ENCODE measurements at regions not wholly inside any gene's neighbourhood (a gene's known extent, or its start where the extent isn't known, plus 50 kb on each side); places are given as distances from the start of the nearest gene placed in this dataset.

DNA sequence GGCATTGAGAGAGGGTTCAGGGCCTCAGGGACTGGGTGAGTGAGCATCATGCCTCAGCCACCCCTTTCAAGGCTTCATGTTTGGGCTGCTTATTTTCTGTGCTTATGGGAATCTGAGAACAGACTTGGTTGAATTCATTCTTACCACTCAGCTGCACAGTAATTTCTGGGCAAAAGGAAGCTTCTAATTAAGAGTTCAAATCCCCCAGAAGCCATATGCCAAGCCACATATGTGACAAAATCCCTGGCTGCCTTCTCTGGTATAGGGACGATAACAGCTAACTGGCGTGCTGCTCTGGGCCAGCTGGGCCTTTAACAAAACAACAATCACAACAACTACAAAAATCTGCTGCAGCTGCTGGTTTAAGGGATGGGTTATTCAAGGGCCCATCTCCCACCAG lies 181.0 kb upstream of the ANKRD28 start:
- no peak for TF ChIP-seq ZFX (IDR thresholded peaks at IDR 0.05; ENCODE audit: borderline replicate concordance)
- TF ChIP-seq, protein P1, sequence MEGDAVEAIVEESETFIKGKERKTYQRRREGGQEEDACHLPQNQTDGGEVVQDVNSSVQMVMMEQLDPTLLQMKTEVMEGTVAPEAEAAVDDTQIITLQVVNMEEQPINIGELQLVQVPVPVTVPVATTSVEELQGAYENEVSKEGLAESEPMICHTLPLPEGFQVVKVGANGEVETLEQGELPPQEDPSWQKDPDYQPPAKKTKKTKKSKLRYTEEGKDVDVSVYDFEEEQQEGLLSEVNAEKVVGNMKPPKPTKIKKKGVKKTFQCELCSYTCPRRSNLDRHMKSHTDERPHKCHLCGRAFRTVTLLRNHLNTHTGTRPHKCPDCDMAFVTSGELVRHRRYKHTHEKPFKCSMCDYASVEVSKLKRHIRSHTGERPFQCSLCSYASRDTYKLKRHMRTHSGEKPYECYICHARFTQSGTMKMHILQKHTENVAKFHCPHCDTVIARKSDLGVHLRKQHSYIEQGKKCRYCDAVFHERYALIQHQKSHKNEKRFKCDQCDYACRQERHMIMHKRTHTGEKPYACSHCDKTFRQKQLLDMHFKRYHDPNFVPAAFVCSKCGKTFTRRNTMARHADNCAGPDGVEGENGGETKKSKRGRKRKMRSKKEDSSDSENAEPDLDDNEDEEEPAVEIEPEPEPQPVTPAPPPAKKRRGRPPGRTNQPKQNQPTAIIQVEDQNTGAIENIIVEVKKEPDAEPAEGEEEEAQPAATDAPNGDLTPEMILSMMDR (IDR thresholded peaks at IDR 0.05): no peak
- H3K27ac ChIP-seq: no peak overlapping the region

DNA sequence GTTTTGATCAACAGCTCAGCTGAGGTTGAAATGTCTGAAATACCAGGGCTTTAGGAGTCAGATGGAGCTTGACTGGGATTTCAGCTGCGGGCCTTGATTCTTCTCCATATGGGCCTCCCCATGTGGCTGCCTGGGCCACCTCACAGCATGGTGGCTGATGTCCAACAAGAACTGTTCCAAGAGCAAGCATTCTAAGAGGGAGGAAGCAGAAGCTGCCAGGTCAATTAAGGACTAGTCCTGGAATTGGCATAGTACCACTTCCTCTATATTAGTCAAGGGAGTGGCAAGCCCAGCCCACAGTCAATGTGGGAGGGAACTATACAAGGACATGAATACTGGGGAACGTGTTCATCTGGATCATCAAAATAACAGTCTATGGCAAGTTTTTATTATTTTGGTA lies 181.7 kb upstream of the ANKRD28 start:
- TF ChIP-seq, protein P1 (IDR thresholded peaks at IDR 0.05): no peak
- no peak for TF ChIP-seq ZFX (IDR thresholded peaks at IDR 0.05; ENCODE audit: borderline replicate concordance)

DNA sequence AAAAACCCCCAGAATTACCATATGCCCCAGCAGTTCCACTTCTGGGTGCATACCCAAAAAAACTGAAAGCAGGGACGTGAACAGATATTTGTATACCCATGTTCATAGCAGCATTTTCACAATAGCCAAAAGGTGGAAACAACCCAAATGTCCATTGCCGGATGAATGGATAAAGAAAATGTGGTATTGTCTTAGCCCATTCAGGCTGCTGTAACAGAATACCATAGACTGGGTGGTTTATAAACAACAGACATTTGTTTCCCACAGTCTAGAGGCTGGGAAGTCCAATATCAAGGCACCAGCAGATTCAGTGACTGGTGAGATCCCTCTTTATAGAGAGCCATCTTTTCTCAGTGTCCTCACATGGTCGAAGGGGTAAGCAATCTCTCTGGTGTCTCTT lies 182.1 kb upstream of the ANKRD28 start:
- no peak overlapping the region for H3K27ac ChIP-seq
- TF ChIP-seq, protein P1 (IDR thresholded peaks at IDR 0.05): no peak

More for the DNA sequence above, 181.7 kb upstream of the ANKRD28 start:
- H3K27ac ChIP-seq: no peak overlapping the region

DNA sequence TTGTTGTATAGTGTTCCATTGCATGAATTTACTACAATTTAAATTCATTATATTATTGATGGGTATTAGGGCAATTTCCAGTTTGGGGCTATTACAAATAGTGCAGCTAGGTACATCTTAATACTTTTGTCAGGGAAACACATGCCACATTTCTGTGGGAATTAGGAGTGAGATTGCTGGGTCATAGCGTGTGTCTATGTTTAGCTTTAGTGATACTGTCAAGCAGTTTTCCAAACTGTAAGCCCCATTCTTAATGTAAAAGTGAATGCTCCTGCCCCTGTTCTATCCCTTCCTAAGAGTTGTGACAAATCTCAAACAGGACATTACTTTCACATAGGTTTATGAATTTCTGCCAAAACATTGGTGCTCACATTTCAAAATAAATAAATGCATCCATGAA lies 184.5 kb upstream of the ANKRD28 start:
- H3K27ac ChIP-seq: no peak overlapping the region
- TF ChIP-seq, protein P1 (IDR thresholded peaks at IDR 0.05): no peak
- no peak for TF ChIP-seq ZFX (IDR thresholded peaks at IDR 0.05; ENCODE audit: borderline replicate concordance)

DNA sequence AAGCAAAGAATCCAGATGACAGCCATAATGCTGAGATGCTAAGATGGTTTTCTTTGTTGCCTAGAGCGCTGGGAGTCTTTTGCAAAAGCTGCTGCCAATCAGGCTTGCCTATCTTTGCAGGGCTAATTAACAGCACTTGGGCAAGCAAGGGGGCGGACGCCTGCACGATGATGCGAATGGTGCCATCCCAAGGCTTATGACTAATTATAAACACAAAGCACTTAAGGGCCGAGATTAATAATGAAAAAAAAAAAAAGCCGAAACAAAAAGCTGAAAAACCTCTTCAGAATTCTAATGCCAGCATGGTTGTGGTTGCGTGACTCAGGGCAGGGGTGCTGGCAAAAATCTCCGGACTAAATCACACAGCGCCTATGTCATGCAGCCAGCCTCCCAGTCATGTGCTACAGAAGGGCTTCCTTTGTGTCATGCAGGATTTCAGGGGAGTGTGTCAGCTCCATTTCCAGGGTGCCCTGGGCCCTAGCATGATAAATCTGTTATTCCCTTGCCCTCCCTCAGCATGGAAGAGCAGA lies 185.0 kb upstream of the ANKRD28 start:
- no peak overlapping the region for H3K27ac ChIP-seq
- no peak for TF ChIP-seq ZFX (IDR thresholded peaks at IDR 0.05; ENCODE audit: borderline replicate concordance)
- TF ChIP-seq, protein P1 (IDR thresholded peaks at IDR 0.05): no peak

DNA sequence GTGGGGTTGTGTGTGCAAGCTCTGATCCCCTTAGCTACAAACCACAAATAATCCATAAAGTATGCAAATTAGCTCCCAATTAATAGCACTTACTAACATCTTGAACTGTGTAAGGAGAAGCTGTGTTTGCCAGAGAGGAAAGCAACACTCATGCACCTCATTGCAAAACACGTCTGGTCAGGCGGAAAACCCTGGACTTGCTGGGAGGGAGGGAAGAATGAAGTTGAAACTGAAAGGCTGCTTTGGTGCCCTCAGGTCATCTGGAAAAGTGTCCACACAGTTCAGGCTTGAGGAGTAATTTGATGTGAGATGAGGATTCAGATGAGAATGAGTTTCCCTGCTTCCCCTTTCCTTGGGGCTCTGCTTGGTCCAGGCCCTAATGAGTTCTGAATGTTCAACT lies 185.5 kb upstream of the ANKRD28 start:
- no peak for TF ChIP-seq ZFX (IDR thresholded peaks at IDR 0.05; ENCODE audit: borderline replicate concordance)
- TF ChIP-seq, protein P1 (IDR thresholded peaks at IDR 0.05): no peak

DNA sequence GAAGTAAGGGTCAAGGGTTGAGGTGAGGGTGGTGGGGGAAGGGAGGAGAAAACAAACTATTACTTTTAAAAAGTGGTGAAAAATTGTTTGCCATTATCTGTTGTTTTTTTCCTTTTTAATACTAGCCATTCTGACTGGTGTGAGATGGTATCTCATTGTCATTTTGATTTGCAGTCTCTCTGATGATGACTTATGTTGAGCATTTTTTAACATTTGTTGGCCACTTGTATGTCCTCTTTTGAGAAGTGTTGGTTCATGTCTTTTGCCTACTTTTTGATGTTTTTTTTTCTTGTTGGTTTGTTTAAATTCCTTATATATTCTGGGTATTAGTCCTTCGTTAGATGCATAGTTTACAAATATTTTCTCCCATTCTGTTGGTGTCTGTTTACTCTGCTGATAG lies 185.9 kb upstream of the ANKRD28 start:
- H3K27ac ChIP-seq: no peak overlapping the region
- no peak for TF ChIP-seq ZFX (IDR thresholded peaks at IDR 0.05; ENCODE audit: borderline replicate concordance)
- TF ChIP-seq, protein P1 (IDR thresholded peaks at IDR 0.05): no peak

More for the DNA sequence above, 185.5 kb upstream of the ANKRD28 start:
- H3K27ac ChIP-seq: no peak overlapping the region

Data from 22Rv1 (cell line).